SK-N-SH (cell line): ENCODE measurements at regions not wholly inside any gene's neighbourhood (a gene's known extent, or its start where the extent isn't known, plus 50 kb on each side); places are given as distances from the start of the nearest gene placed in this dataset.

Source experiments
- CTCF ChIA-PET: fragments of 300-600, 350-600 bp; formaldehyde crosslinking; extraction: SDS; loops from one replicate; lab custom pipeline; 2021; lab: Yijun Ruan, JAX
- POLR2A ChIA-PET: fragments of 350-600 bp; sonication (Branson Sonifier 250); formaldehyde crosslinking; extraction: SDS; loops from one replicate; lab custom pipeline; 2020; ENCODE audit warnings: antibody characterized with exemption, inconsistent platforms; lab: Yijun Ruan, JAX
- DNase-seq: peaks from one replicate; pipeline ENCODE4 v3.0.0; 2012
- H2AFZ ChIP-seq: fragments of 200-600 bp; sonication (generic); 2 replicates; pipeline ENCODE4 v1.8.1; 2016; ENCODE audit warnings: antibody characterized with exemption, mild to moderate bottlenecking, low read depth
- H3F3A ChIP-seq: fragments of 200-600 bp; sonication (generic); replicated peaks from 2 replicates; pipeline ENCODE3; 2016; ENCODE audit warnings: antibody characterized with exemption, mild to moderate bottlenecking; ENCODE audit not compliant: insufficient read depth
- H3K27ac ChIP-seq, 2 experiments: fragments of 200-500 bp in 1 of 2; fragments of 200-600 bp in 1 of 2; sonication (Bioruptor generic) in 1 of 2; sonication (generic), shearing (Covaris generic) in 1 of 2; 2 replicates each; pipeline versions ENCODE4 v1.5.1 to v1.6.1; 2014 to 2016; ENCODE audit warnings: low read depth in 2 of 2, inconsistent platforms in 1 of 2, low read length in 1 of 2, mild to moderate bottlenecking in 1 of 2, mixed read lengths in 1 of 2
- H3K27me3 ChIP-seq: fragments of 200-600 bp; sonication (generic), shearing (Covaris generic); 2 replicates; pipeline ENCODE4 v1.6.1; 2016; ENCODE audit warnings: mixed run types; ENCODE audit not compliant: insufficient read depth
- H3K36me3 ChIP-seq, 2 experiments: fragments of 200-500 bp in 1 of 2; fragments of 200-600 bp in 1 of 2; sonication (Bioruptor generic) in 1 of 2; sonication (generic) in 1 of 2; replicated peaks in 1 of 2; 2 replicates each; pipeline versions ENCODE3 to v1.5.1; 2014 to 2016; ENCODE audit warnings: low read length in 1 of 2, mild to moderate bottlenecking in 1 of 2; ENCODE audit not compliant: insufficient read depth in 2 of 2, control insufficient read depth in 1 of 2
- H3K4me1 ChIP-seq, 2 experiments: fragments of 200-500 bp in 1 of 2; fragments of 200-600 bp in 1 of 2; sonication (Bioruptor generic) in 1 of 2; sonication (generic), shearing (Covaris generic) in 1 of 2; 2 replicates each; pipeline versions ENCODE4 v1.5.1 to v1.6.1; 2014 to 2016; ENCODE audit warnings: low read depth in 1 of 2, low read length in 1 of 2, mixed run types in 1 of 2; ENCODE audit not compliant: insufficient read depth in 2 of 2, control insufficient read depth in 1 of 2
- H3K4me2 ChIP-seq: fragments of 200-600 bp; sonication (generic), shearing (Covaris generic); 2 replicates; pipeline ENCODE4 v1.6.1; 2017; ENCODE audit warnings: mixed run types
- H3K4me3 ChIP-seq, 2 experiments: fragments of 200-500 bp in 1 of 2; fragments of 200-600 bp in 1 of 2; sonication (Bioruptor generic) in 1 of 2; sonication (generic), shearing (Covaris generic) in 1 of 2; 2 replicates each; pipeline versions ENCODE4 v1.5.1 to v1.8.1; 2014 to 2016; ENCODE audit warnings: low read depth in 2 of 2, inconsistent platforms in 1 of 2, low read length in 1 of 2, mild to moderate bottlenecking in 1 of 2, mixed read lengths in 1 of 2, moderate library complexity in 1 of 2
- H3K79me2 ChIP-seq: fragments of 200-600 bp; sonication (generic); 2 replicates; pipeline ENCODE4 v1.8.1; 2017; ENCODE audit warnings: mild to moderate bottlenecking; ENCODE audit not compliant: insufficient read depth
- H3K9ac ChIP-seq: fragments of 200-600 bp; sonication (generic); 2 replicates; pipeline ENCODE4 v1.6.1; 2017; ENCODE audit warnings: mixed run types
- H3K9me2 ChIP-seq: fragments of 200-600 bp; sonication (generic); 2 replicates; pipeline ENCODE4 v1.6.1; 2017; ENCODE audit warnings: mixed run types
- H3K9me3 ChIP-seq: fragments of 200-600 bp; sonication (generic); 2 replicates; pipeline ENCODE4 v1.6.1; 2017; ENCODE audit warnings: mixed run types, mild to moderate bottlenecking, moderate library complexity
- H4K20me1 ChIP-seq: fragments of 200-600 bp; sonication (generic); 2 replicates; pipeline ENCODE4 v1.6.1; 2017; ENCODE audit warnings: mild to moderate bottlenecking, mixed run types; ENCODE audit not compliant: insufficient read depth
- FOSL2 ChIP-seq: IDR thresholded peaks from 2 replicates; pipeline ENCODE4 v1.4.0; 2012; ENCODE audit warnings: low read depth, mild to moderate bottlenecking, moderate library complexity, borderline replicate concordance
- FOXM1 ChIP-seq: IDR thresholded peaks from 2 replicates; pipeline ENCODE4 v1.4.0; 2012; ENCODE audit warnings: low read depth, mild to moderate bottlenecking
- GABPA ChIP-seq: IDR thresholded peaks from 2 replicates; pipeline ENCODE4 v1.4.0; 2012; ENCODE audit warnings: low read depth, mild to moderate bottlenecking
- JUND ChIP-seq: IDR thresholded peaks from 2 replicates; pipeline ENCODE4 v1.4.0; 2012
- MEF2A ChIP-seq: IDR thresholded peaks from 2 replicates; pipeline ENCODE4 v1.4.0; 2012; ENCODE audit warnings: low read depth, borderline replicate concordance
- NFIC ChIP-seq: IDR thresholded peaks from 2 replicates; pipeline ENCODE4 v1.4.0; 2012; ENCODE audit warnings: borderline replicate concordance
- PBX3 ChIP-seq: IDR thresholded peaks from 2 replicates; pipeline ENCODE4; 2012
- RCOR1 ChIP-seq: fragments of 150-350 bp; IDR thresholded peaks from 2 replicates; pipeline ENCODE4 v1.6.1; 2017; ENCODE audit warnings: antibody characterized with exemption, low read length
- SIN3A ChIP-seq: IDR thresholded peaks from 2 replicates; pipeline ENCODE4 v1.6.1; 2012; ENCODE audit warnings: low read depth, mild to moderate bottlenecking, low read length, moderate library complexity, borderline replicate concordance
- TEAD4 ChIP-seq: IDR thresholded peaks from 2 replicates; pipeline ENCODE4 v1.4.0; 2012; ENCODE audit warnings: mild to moderate bottlenecking, borderline replicate concordance; ENCODE audit not compliant: insufficient read depth
- USF1 ChIP-seq: IDR thresholded peaks from 2 replicates; pipeline ENCODE4 v1.4.0; 2012; ENCODE audit warnings: low read depth, borderline replicate concordance
- USF2 ChIP-seq: fragments of 150-350 bp; IDR thresholded peaks from 2 replicates; pipeline ENCODE4 v1.6.1; 2017; ENCODE audit warnings: antibody characterized with exemption, low read length, low read depth, borderline replicate concordance
- YY1 ChIP-seq: IDR thresholded peaks from 2 replicates; pipeline ENCODE4 v1.4.0; 2012; ENCODE audit warnings: low read depth, mild to moderate bottlenecking
- WGBS: methylation state at CpG from one replicate; pipeline ENCODE4 v1.1.6; 2017; ENCODE audit warnings: low lambda C conversion rate; 5-methylcytosine and 5-hydroxymethylcytosine counted together
- TF ChIP-seq, protein P1 (sequence below): IDR thresholded peaks from 2 replicates; pipeline ENCODE4 v1.6.1; 2012; ENCODE audit warnings: mild to moderate bottlenecking, low read depth, low read length, moderate library complexity

DNA sequence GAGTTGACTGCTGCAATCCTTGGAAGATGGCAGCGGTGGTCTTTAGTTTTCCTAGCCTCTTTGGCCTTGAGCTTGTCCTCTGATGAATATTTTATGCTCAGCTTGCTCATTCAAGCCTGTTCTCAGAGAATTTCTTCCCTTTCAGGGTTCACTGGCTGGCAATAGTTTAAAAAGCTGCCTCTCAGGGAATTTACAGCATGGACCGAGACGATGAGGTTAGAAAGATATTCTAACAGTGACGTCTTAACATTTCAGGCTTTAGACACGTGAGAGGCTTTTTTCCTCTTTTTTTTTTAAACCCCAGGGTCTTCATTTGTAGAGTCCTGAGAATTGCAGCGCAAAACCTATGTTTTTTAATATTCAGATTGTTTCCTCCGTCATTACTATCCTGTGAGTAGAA, 120.3 kb upstream of the CLSTN2 start:
- no peak for DNase-seq
- Histone ChIP-seq H3K9me2 (no peaks in the 10 kb centered on the region), H3F3A (no peaks in the 10 kb centered on the region), H3K4me3 (no peak overlapping the region), H3K9me3 (no peaks in the 10 kb centered on the region), H3K79me2 (no peaks in the 10 kb centered on the region), H3K4me1 (no peaks in the 10 kb centered on the region; a peak in 1 of 4 replicates), H3K27me3 (no peaks in the 10 kb centered on the region), H2AFZ (no peak overlapping the region), H3K27ac (no peak overlapping the region), H4K20me1 (no peaks in the 10 kb centered on the region), H3K36me3 (no peaks in the 10 kb centered on the region), H3K9ac (no peak overlapping the region), H3K4me2 (no peak overlapping the region)
- ChIA-PET POLR2A (no interaction called here), CTCF (interaction anchor here (0.8 to 1.0 kb wide), 2 partner anchors 15 to 684 kb away, joined by 3 to 4 read pairs; no protein-coding TSS in a partner anchor)
- TF ChIP-seq JUND: no peak
- 25% methylated on average over 7 of the region's 7 CpGs for WGBS

DNA sequence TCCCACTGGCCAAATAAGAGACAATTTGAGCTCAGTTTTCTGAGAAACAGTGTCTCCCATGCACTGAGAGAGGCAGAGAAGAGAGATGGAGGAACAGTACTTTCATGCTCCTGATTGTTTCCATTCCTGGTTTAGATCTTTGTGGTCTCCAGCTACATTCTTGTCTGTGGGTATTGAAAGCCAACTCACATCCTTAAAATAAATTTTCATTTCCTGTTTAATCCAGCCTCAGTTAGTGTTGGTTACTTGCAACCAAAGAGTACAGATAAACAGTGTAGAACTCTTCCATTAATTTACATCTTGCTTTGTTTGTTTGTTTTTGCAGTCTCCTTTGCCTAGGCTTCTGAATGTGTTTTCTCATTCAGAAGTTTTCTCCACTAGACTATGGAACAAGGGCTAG, 123.7 kb upstream of the CLSTN2 start:
- Histone ChIP-seq H3K36me3 (no peaks in the 10 kb centered on the region), H3K79me2 (no peaks in the 10 kb centered on the region), H3K9me2 (no peaks in the 10 kb centered on the region), H3F3A (no peaks in the 10 kb centered on the region), H3K4me2 (no peak overlapping the region), H3K9me3 (no peaks in the 10 kb centered on the region), H2AFZ (no peak overlapping the region), H3K9ac (no peak overlapping the region), H4K20me1 (no peaks in the 10 kb centered on the region), H3K27me3 (no peaks in the 10 kb centered on the region), H3K4me3 (no peak overlapping the region), H3K4me1 (no peaks in the 10 kb centered on the region; a peak in 1 of 4 replicates), H3K27ac (no peak overlapping the region)
- no peak for DNase-seq
- POLR2A ChIA-PET: no interaction called here
- TF ChIP-seq TEAD4: no peak
- no peak for TF ChIP-seq PBX3
- TF ChIP-seq YY1: no peak
- no peak for TF ChIP-seq GABPA
- TF ChIP-seq FOSL2: no peak
- TF ChIP-seq MEF2A: no peak
- no peak for TF ChIP-seq SIN3A
- TF ChIP-seq, protein P1, sequence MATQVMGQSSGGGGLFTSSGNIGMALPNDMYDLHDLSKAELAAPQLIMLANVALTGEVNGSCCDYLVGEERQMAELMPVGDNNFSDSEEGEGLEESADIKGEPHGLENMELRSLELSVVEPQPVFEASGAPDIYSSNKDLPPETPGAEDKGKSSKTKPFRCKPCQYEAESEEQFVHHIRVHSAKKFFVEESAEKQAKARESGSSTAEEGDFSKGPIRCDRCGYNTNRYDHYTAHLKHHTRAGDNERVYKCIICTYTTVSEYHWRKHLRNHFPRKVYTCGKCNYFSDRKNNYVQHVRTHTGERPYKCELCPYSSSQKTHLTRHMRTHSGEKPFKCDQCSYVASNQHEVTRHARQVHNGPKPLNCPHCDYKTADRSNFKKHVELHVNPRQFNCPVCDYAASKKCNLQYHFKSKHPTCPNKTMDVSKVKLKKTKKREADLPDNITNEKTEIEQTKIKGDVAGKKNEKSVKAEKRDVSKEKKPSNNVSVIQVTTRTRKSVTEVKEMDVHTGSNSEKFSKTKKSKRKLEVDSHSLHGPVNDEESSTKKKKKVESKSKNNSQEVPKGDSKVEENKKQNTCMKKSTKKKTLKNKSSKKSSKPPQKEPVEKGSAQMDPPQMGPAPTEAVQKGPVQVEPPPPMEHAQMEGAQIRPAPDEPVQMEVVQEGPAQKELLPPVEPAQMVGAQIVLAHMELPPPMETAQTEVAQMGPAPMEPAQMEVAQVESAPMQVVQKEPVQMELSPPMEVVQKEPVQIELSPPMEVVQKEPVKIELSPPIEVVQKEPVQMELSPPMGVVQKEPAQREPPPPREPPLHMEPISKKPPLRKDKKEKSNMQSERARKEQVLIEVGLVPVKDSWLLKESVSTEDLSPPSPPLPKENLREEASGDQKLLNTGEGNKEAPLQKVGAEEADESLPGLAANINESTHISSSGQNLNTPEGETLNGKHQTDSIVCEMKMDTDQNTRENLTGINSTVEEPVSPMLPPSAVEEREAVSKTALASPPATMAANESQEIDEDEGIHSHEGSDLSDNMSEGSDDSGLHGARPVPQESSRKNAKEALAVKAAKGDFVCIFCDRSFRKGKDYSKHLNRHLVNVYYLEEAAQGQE: no peak
- no peak for TF ChIP-seq NFIC
- no peak for TF ChIP-seq FOXM1
- no peak for TF ChIP-seq USF2
- no peak for TF ChIP-seq RCOR1
- no peak for TF ChIP-seq USF1
- CTCF ChIA-PET: no interaction called here
